Mesendoderm (in vitro differentiated cells): ENCODE measurements at regions not wholly inside any gene's neighbourhood (a gene's known extent, or its start where the extent isn't known, plus 50 kb on each side); places are given as distances from the start of the nearest gene placed in this dataset.

Experiments
- DNase-seq: peaks from one replicate; pipeline ENCODE4 v3.0.0; 2013
- H2AK5ac ChIP-seq: 2 replicates; pipeline ENCODE4 v1.6.1; 2013; ENCODE audit warnings: low read length, inconsistent platforms
- H2BK120ac ChIP-seq: 2 replicates; pipeline ENCODE4 v1.6.1; 2013; ENCODE audit warnings: low read depth, mild to moderate bottlenecking, low read length, moderate library complexity, mixed read lengths
- H2BK15ac ChIP-seq: replicated peaks from 2 replicates; pipeline ENCODE4 v1.6.1; 2013; ENCODE audit warnings: low read depth, mild to moderate bottlenecking, moderate library complexity
- H2BK5ac ChIP-seq: 2 replicates; pipeline ENCODE4 v1.6.1; 2013; ENCODE audit warnings: low read length, inconsistent platforms
- H3K18ac ChIP-seq: 2 replicates; pipeline ENCODE4 v1.6.1; 2013; ENCODE audit warnings: mild to moderate bottlenecking, low read length, mixed read lengths
- H3K23ac ChIP-seq: one replicate; pipeline ENCODE4 v1.6.1; 2013; ENCODE audit warnings: low read length
- H3K27ac ChIP-seq: 2 replicates; pipeline ENCODE4 v1.5.1; 2013; ENCODE audit warnings: low read depth, mild to moderate bottlenecking, inconsistent platforms, low read length, moderate library complexity
- H3K27me3 ChIP-seq: 2 replicates; pipeline ENCODE4 v1.6.1; 2013; ENCODE audit warnings: low read length, control low read depth, mild to moderate bottlenecking, inconsistent platforms; ENCODE audit not compliant: insufficient read depth, poor library complexity
- H3K36me3 ChIP-seq: 2 replicates; pipeline ENCODE4 v1.6.1; 2013; ENCODE audit warnings: low read length, inconsistent platforms; ENCODE audit not compliant: control insufficient read depth, insufficient read depth
- H3K4ac ChIP-seq: one replicate; pipeline ENCODE4 v1.6.1; 2013; ENCODE audit warnings: low read depth, mild to moderate bottlenecking, low read length, moderate library complexity
- H3K4me1 ChIP-seq: 2 replicates; pipeline ENCODE4 v1.6.1; 2013; ENCODE audit warnings: low read depth, low read length, inconsistent platforms; ENCODE audit not compliant: control insufficient read depth
- H3K4me2 ChIP-seq: 2 replicates; pipeline ENCODE4 v1.6.1; 2013; ENCODE audit warnings: low read length
- H3K4me3 ChIP-seq: 2 replicates; pipeline ENCODE4 v1.5.1; 2013; ENCODE audit warnings: mild to moderate bottlenecking, low read length
- H3K56ac ChIP-seq: one replicate; pipeline ENCODE4 v1.6.1; 2013; ENCODE audit warnings: low read length
- H3K79me1 ChIP-seq: 2 replicates; pipeline ENCODE4 v1.6.1; 2013; ENCODE audit warnings: low read length, inconsistent platforms
- H3K79me2 ChIP-seq: 2 replicates; pipeline ENCODE4 v1.6.1; 2013; ENCODE audit warnings: mild to moderate bottlenecking, low read length; ENCODE audit not compliant: control insufficient read depth, insufficient read depth
- H3K9ac ChIP-seq: 2 replicates; pipeline ENCODE4 v1.6.1; 2013; ENCODE audit warnings: low read length, inconsistent platforms
- H4K5ac ChIP-seq: one replicate; pipeline ENCODE4 v1.6.1; 2013; ENCODE audit warnings: low read length
- H4K8ac ChIP-seq: one replicate; pipeline ENCODE4 v1.6.1; 2013; ENCODE audit warnings: low read depth, mild to moderate bottlenecking, control low read depth, low read length, moderate library complexity
- WGBS: extraction: QIAGEN DNeasy Blood & Tissue Kit; methylation state at CpG from one replicate; pipeline ENCODE4 v1.1.7; 2013; ENCODE audit warnings: low lambda C conversion rate, missing lambda C conversion rate; ENCODE audit not compliant: insufficient coverage; ENCODE audit errors: extremely low coverage; 5-methylcytosine and 5-hydroxymethylcytosine counted together

GRCh38 chr7:114021135-114021534, 102.3 kb upstream of the PPP1R3A start:
- no peak for DNase-seq
- H3K4me1 ChIP-seq = no peaks in the 10 kb centered on the region
- no peak overlapping the region for H3K56ac ChIP-seq
- no peak overlapping the region for H2BK15ac ChIP-seq
- H3K9ac ChIP-seq = no peak overlapping the region
- H3K79me1 ChIP-seq = no peaks in the 10 kb centered on the region
- WGBS = no CpG with 5 or more reads among the region's 3 CpGs
- no peak overlapping the region for H3K4me3 ChIP-seq
- H4K8ac ChIP-seq = no peak overlapping the region
- H3K36me3 ChIP-seq = no peaks in the 10 kb centered on the region
- H3K4me2 ChIP-seq = no peak overlapping the region
- H4K5ac ChIP-seq = no peak overlapping the region
- no peak overlapping the region for H2AK5ac ChIP-seq
- no peaks in the 10 kb centered on the region for H3K27me3 ChIP-seq
- no peak overlapping the region for H3K23ac ChIP-seq
- no peak overlapping the region for H3K18ac ChIP-seq
- H3K79me2 ChIP-seq = no peaks in the 10 kb centered on the region
- H3K27ac ChIP-seq = no peak overlapping the region
- no peak overlapping the region for H3K4ac ChIP-seq
- no peak overlapping the region for H2BK120ac ChIP-seq
- H2BK5ac ChIP-seq = no peak overlapping the region

DNA sequence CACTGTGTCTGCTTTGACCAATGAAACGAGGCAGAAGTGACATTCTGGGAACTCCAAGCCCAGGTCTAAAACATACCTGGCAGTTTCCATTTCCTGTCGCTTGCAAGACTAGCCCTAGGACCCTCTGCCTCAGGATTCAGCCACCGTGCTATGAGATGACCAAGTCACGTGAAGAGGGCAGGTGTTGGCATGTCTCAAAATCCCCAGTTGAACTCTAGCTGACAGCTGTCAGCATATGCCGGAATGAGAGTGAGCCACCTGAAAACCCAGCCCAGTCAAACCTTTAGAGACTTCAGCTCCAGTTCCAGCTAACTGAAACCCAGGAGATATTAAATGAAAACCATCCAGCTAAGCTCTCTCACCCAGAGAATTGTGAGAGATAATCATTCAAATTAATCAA, 89.9 kb upstream of the PPP1R3A start:
- Histone ChIP-seq H3K18ac (no peak overlapping the region), H3K4ac (no peak overlapping the region), H3K79me1 (no peaks in the 10 kb centered on the region), H3K79me2 (no peaks in the 10 kb centered on the region), H3K4me2 (no peak overlapping the region), H2BK15ac (no peak overlapping the region), H3K4me1 (no peaks in the 10 kb centered on the region), H2BK120ac (no peak overlapping the region), H3K4me3 (no peak overlapping the region), H3K56ac (no peak overlapping the region), H2BK5ac (no peak overlapping the region), H3K23ac (no peak overlapping the region), H3K36me3 (no peaks in the 10 kb centered on the region), H4K8ac (no peak overlapping the region), H2AK5ac (no peak overlapping the region), H3K27ac (no peak overlapping the region), H3K27me3 (no peaks in the 10 kb centered on the region), H4K5ac (no peak overlapping the region), H3K9ac (no peak overlapping the region)
- no peak for DNase-seq
- WGBS = no CpG with 5 or more reads among the region's 5 CpGs

- Histone ChIP-seq H3K27ac (no peak overlapping the region), H3K9ac (no peak overlapping the region), H3K4ac (no peak overlapping the region), H3K36me3 (no peaks in the 10 kb centered on the region), H3K4me1 (no peaks in the 10 kb centered on the region), H3K23ac (no peak overlapping the region), H3K18ac (no peak overlapping the region), H4K8ac (no peak overlapping the region), H4K5ac (no peak overlapping the region), H3K56ac (no peak overlapping the region), H2BK5ac (no peak overlapping the region), H3K4me2 (no peak overlapping the region), H2BK120ac (no peak overlapping the region), H3K27me3 (no peaks in the 10 kb centered on the region), H3K79me2 (no peaks in the 10 kb centered on the region), H3K4me3 (no peak overlapping the region), H2AK5ac (no peak overlapping the region), H2BK15ac (no peak overlapping the region), H3K79me1 (no peaks in the 10 kb centered on the region)
- no peak for DNase-seq
- no CpG with 5 or more reads among the region's 2 CpGs for WGBS
Observed at GRCh38 chr7:114007386-114007785, 88.6 kb upstream of the PPP1R3A start.

DNA sequence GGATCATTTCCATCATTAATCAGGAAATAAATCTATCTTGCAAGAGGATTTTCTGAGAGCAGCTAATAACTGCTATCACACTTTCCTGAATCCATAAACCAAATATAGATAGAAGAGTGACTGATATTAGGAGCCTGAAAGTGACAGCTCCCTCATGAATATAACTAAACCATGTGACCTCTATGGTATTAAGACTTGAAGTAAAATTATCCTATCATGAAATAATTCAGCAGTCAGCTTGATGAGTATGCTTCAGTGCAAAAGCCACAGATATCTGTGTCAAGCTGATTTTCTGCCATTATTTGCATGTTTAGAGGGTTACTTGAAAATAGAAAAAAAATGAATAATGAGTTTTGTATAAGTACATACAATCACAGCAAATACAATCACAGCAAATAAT, 80.1 kb upstream of the PPP1R3A start:
- Histone ChIP-seq H3K36me3 (no peaks in the 10 kb centered on the region), H3K79me2 (no peaks in the 10 kb centered on the region), H3K79me1 (no peaks in the 10 kb centered on the region), H3K27ac (no peak overlapping the region), H4K5ac (no peak overlapping the region), H4K8ac (no peak overlapping the region), H2BK120ac (no peak overlapping the region), H3K4me2 (no peak overlapping the region), H3K56ac (no peak overlapping the region), H3K9ac (no peak overlapping the region), H2BK5ac (no peak overlapping the region), H3K4me1 (no peaks in the 10 kb centered on the region), H3K27me3 (no peaks in the 10 kb centered on the region), H3K4me3 (no peak overlapping the region), H3K23ac (no peak overlapping the region), H3K18ac (no peak overlapping the region), H2BK15ac (no peak overlapping the region), H3K4ac (no peak overlapping the region), H2AK5ac (no peak overlapping the region)
- DNase-seq = no peak

DNA sequence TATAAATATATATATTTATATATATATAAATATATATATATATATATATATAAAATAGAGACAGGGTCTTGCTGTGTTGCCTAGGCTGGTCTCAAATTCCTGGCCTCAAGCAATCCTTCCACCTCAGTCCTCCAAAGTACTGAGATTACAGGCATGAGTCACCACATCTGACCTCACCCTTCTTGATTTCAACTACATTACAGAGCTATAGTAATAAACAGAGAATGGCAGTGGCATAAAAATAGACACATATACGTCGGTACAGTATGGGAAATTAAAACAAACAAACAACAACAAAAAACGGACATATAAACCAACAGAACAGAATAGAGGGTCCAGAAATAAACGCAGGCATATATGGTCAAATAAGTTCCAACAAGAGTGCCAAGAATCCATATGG, 77.6 kb upstream of the PPP1R3A start:
- Histone ChIP-seq H2BK5ac (no peak overlapping the region), H3K27ac (no peak overlapping the region), H2BK120ac (no peak overlapping the region), H3K36me3 (no peaks in the 10 kb centered on the region), H3K79me2 (no peaks in the 10 kb centered on the region), H3K56ac (no peak overlapping the region), H4K5ac (no peak overlapping the region), H3K9ac (no peak overlapping the region), H3K4ac (no peak overlapping the region), H3K23ac (no peak overlapping the region), H2BK15ac (no peak overlapping the region), H3K79me1 (no peaks in the 10 kb centered on the region), H3K27me3 (no peaks in the 10 kb centered on the region), H4K8ac (no peak overlapping the region), H3K18ac (no peak overlapping the region), H3K4me1 (no peaks in the 10 kb centered on the region), H3K4me2 (no peak overlapping the region), H3K4me3 (no peak overlapping the region), H2AK5ac (no peak overlapping the region)
- no CpG with 5 or more reads among the region's 4 CpGs for WGBS
- DNase-seq = peak; percentile 19

DNA sequence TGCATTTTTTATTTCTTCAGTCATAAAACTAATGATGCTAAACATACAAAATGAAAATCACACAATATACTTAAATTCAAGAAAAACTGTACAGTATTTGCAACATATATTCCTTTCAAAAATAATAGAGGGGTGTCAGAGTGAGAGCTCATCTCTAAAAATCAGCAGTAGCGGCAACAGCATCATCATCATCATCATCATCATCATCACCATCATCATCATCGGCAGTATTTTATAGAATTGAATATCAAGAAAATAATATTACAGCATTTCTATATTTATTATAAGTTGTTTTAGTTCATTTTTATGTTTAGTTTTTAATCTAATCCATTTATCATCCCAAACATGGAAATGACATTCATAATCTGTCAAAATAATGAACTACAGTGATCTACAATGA, 67.4 kb upstream of the PPP1R3A start:
- Histone ChIP-seq H3K27me3 (no peaks in the 10 kb centered on the region), H2BK5ac (no peak overlapping the region), H3K4me2 (no peak overlapping the region), H4K5ac (no peak overlapping the region), H3K79me2 (no peaks in the 10 kb centered on the region), H4K8ac (no peak overlapping the region), H3K56ac (no peak overlapping the region), H3K4ac (no peak overlapping the region), H3K23ac (no peak overlapping the region), H3K79me1 (no peaks in the 10 kb centered on the region), H3K4me1 (no peaks in the 10 kb centered on the region), H3K4me3 (no peak overlapping the region), H3K18ac (no peak overlapping the region), H2BK120ac (no peak overlapping the region), H3K27ac (no peak overlapping the region), H2BK15ac (no peak overlapping the region), H3K9ac (no peak overlapping the region), H2AK5ac (no peak overlapping the region), H3K36me3 (no peaks in the 10 kb centered on the region)
- no CpG with 5 or more reads among the region's 2 CpGs for WGBS
- DNase-seq = no peak
